ENCODE measurements at regions not wholly inside any gene's neighbourhood (a gene's known extent, or its start where the extent isn't known, plus 50 kb on each side); places are given as distances from the start of the nearest gene placed in this dataset.
A peak's percentile ranks its signal among the peaks of the same experiment; 100 is the strongest.

- TF ChIP-seq POLR2AphosphoS2 (IDR thresholded peaks at IDR 0.05; ENCODE audit: low read depth, low read length), result no peak
- TF ChIP-seq ZSCAN21 (CRISPR knock-in tag; IDR thresholded peaks at IDR 0.05; ENCODE audit: borderline replicate concordance), result peak; percentile 94
- no peak overlapping the region for H2AFZ ChIP-seq (ENCODE audit: low read length)
- ATAC-seq, result no peak
- in situ Hi-C loops (cut with HindIII; ENCODE audit: extremely low pct_ligation_motif_present, low pct_unique_long_range_greater_than_20kb), result no loop called here
- 69% methylated on average over 3 of the region's 5 CpGs for WGBS (ENCODE audit: low lambda C conversion rate)
- no peak overlapping the region for H3K4me2 ChIP-seq (ENCODE audit: low read depth, low read length)
- FAIRE-seq, result no peak
- BruUV-seq (replicated peaks), result no TSS peak
- ChIA-PET CTCF (ENCODE audit: low intra/inter-chr PET ratio, low total read pairs) (no interaction called here), POLR2A (no interaction called here)
- H3K9ac ChIP-seq (ENCODE audit: insufficient read depth, low read depth, low read length), result no peak overlapping the region
- intact Hi-C loops (cut with micrococcal nuclease; ENCODE audit: unreplicated experiment), result no loop called here
- no peaks in the 10 kb centered on the region for H3K27me3 ChIP-seq (ENCODE audit: control insufficient read depth in 1 of 2, insufficient read depth in 2 of 2, low read length in 2 of 2)
- no peak for DNase-seq (ENCODE audit: low spot score)
- H3K4me3 ChIP-seq (replicated peaks in 1 of 3; ENCODE audit: insufficient read depth in 1 of 3, low read depth in 2 of 3, low read length in 3 of 3), result no peak overlapping the region
- H3K36me3 ChIP-seq (replicated peaks in 1 of 2; ENCODE audit: control insufficient read depth in 1 of 2, insufficient read depth in 2 of 2, low read length in 2 of 2), result no peaks in the 10 kb centered on the region
- H3K4me1 ChIP-seq (ENCODE audit: insufficient read depth, low read length), result peaks cover 62% of the 10 kb centered on the region
- no peak overlapping the region for H3K27ac ChIP-seq (ENCODE audit: extremely low read length, insufficient read depth, low read length)
- H3K9me3 ChIP-seq (ENCODE audit: low read length), result no peaks in the 10 kb centered on the region
- H4K20me1 ChIP-seq (ENCODE audit: insufficient read depth, low read length), result no peaks in the 10 kb centered on the region
- no peaks in the 10 kb centered on the region for H3K79me2 ChIP-seq (ENCODE audit: insufficient read depth, low read length)
These were observed 103.0 kb downstream of the NPIPB11 start for GRCh38 chr16:29303520-29303919.

GRCh38 chr16:29302976-29303375, 103.5 kb downstream of the NPIPB11 start:
- Histone ChIP-seq H3K9ac (ENCODE audit: insufficient read depth, low read depth, low read length) (no peak overlapping the region), H3K79me2 (ENCODE audit: insufficient read depth, low read length) (no peaks in the 10 kb centered on the region), H3K27ac (ENCODE audit: extremely low read length, insufficient read depth, low read length) (no peak overlapping the region), H3K4me1 (ENCODE audit: insufficient read depth, low read length) (peaks cover 56% of the 10 kb centered on the region), H2AFZ (ENCODE audit: low read length) (no peak overlapping the region), H3K27me3 (ENCODE audit: control insufficient read depth in 1 of 2, insufficient read depth in 2 of 2, low read length in 2 of 2) (no peaks in the 10 kb centered on the region), H4K20me1 (ENCODE audit: insufficient read depth, low read length) (no peaks in the 10 kb centered on the region), H3K4me3 (replicated peaks in 1 of 3; ENCODE audit: insufficient read depth in 1 of 3, low read depth in 2 of 3, low read length in 3 of 3) (no peak overlapping the region), H3K9me3 (ENCODE audit: low read length) (no peaks in the 10 kb centered on the region), H3K4me2 (ENCODE audit: low read depth, low read length) (no peak overlapping the region), H3K36me3 (replicated peaks in 1 of 2; ENCODE audit: control insufficient read depth in 1 of 2, insufficient read depth in 2 of 2, low read length in 2 of 2) (no peaks in the 10 kb centered on the region)
- intact Hi-C loops (cut with micrococcal nuclease; ENCODE audit: unreplicated experiment), result no loop called here
- ATAC-seq, result no peak
- no TSS peak for BruUV-seq (replicated peaks)
- no peak for FAIRE-seq
- ChIA-PET CTCF (ENCODE audit: low intra/inter-chr PET ratio, low total read pairs) (no interaction called here), POLR2A (no interaction called here)
- in situ Hi-C loops (cut with HindIII; ENCODE audit: extremely low pct_ligation_motif_present, low pct_unique_long_range_greater_than_20kb), result no loop called here
- no peak for DNase-seq (ENCODE audit: low spot score)
- no peak for TF ChIP-seq POLR2AphosphoS2 (IDR thresholded peaks at IDR 0.05; ENCODE audit: low read depth, low read length)
- no peak for TF ChIP-seq JUNB (CRISPR knock-in tag; IDR thresholded peaks at IDR 0.05; ENCODE audit: borderline replicate concordance)
- no peak for TF ChIP-seq ZNF160 (CRISPR knock-in tag; IDR thresholded peaks at IDR 0.05)
- no peak for TF ChIP-seq ZBTB38 (CRISPR knock-in tag; IDR thresholded peaks at IDR 0.05)
- TF ChIP-seq ZSCAN21 (CRISPR knock-in tag; IDR thresholded peaks at IDR 0.05; ENCODE audit: borderline replicate concordance), result peak; percentile 80
- TF ChIP-seq, protein P1, sequence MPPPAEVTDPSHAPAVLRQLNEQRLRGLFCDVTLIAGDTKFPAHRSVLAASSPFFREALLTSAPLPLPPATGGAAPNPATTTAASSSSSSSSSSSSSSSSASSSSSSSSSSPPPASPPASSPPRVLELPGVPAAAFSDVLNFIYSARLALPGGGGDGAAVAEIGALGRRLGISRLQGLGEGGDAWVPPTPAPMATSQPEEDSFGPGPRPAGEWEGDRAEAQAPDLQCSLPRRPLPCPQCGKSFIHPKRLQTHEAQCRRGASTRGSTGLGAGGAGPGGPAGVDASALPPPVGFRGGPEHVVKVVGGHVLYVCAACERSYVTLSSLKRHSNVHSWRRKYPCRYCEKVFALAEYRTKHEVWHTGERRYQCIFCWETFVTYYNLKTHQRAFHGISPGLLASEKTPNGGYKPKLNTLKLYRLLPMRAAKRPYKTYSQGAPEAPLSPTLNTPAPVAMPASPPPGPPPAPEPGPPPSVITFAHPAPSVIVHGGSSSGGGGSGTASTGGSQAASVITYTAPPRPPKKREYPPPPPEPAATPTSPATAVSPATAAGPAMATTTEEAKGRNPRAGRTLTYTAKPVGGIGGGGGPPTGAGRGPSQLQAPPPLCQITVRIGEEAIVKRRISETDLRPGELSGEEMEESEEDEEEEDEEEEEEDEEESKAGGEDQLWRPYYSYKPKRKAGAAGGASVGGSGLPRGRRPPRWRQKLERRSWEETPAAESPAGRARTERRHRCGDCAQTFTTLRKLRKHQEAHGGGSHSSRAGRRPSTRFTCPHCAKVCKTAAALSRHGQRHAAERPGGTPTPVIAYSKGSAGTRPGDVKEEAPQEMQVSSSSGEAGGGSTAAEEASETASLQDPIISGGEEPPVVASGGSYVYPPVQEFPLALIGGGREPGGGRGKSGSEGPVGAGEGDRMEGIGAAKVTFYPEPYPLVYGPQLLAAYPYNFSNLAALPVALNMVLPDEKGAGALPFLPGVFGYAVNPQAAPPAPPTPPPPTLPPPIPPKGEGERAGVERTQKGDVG (CRISPR knock-in tag; IDR thresholded peaks at IDR 0.05; ENCODE audit: borderline replicate concordance), result no peak
- no peak for TF ChIP-seq LCORL (IDR thresholded peaks at IDR 0.05)
- TF ChIP-seq LCORL (CRISPR knock-in tag; IDR thresholded peaks at IDR 0.05), result no peak
- TF ChIP-seq SAFB2 (CRISPR knock-in tag; IDR thresholded peaks at IDR 0.05; ENCODE audit: borderline replicate concordance, low read depth), result no peak
- TF ChIP-seq ZFP36 (IDR thresholded peaks at IDR 0.05; ENCODE audit: borderline replicate concordance, low read depth, low read length, partially characterized antibody), result no peak
- peak; percentile 53 for TF ChIP-seq HNRNPL (IDR thresholded peaks at IDR 0.05; ENCODE audit: low read depth, low read length)
- no peak for TF ChIP-seq ZNF772 (CRISPR knock-in tag; IDR thresholded peaks at IDR 0.05)
- 84% methylated on average over 13 of the region's 13 CpGs for WGBS (ENCODE audit: low lambda C conversion rate)

Measured in HepG2 (cell line).